Spleen (tissue), 11 donors: ENCODE measurements at regions not wholly inside any gene's neighbourhood (a gene's known extent, or its start where the extent isn't known, plus 50 kb on each side); places are given as distances from the start of the nearest gene placed in this dataset.

ENCODE experiments used
- DNase-seq: peaks from one replicate; pipeline ENCODE4 v3.0.0-alpha.2; 2020
- H3K27ac ChIP-seq, 8 donors: fragments of 200-600 bp; sonication (generic) in 7 of 8; 1 replicate in 4 of 8; 2 replicates in 4 of 8; pipeline versions ENCODE4 v1.5.0 to v1.8.0; 2016 to 2021; ENCODE audit warnings: inconsistent platforms in 4 of 8, mild to moderate bottlenecking in 4 of 8, moderate library complexity in 1 of 8
- H3K27me3 ChIP-seq, 7 donors: fragments of 200-600 bp; sonication (generic) in 6 of 7; replicated peaks in 1 of 7; 1 replicate in 4 of 7; 2 replicates in 3 of 7; pipeline versions ENCODE4 v1.5.0 to v1.8.0; 2016 to 2021; ENCODE audit warnings: inconsistent platforms in 3 of 7, mild to moderate bottlenecking in 1 of 7
- H3K36me3 ChIP-seq, 6 donors: fragments of 200-600 bp; sonication (generic) in 5 of 6; 1 replicate in 4 of 6; 2 replicates in 2 of 6; pipeline versions ENCODE4 v1.5.0 to v1.8.0; 2016 to 2021; ENCODE audit warnings: inconsistent platforms in 2 of 6
- H3K4me1 ChIP-seq, 6 donors: fragments of 200-600 bp; sonication (generic) in 5 of 6; 1 replicate in 3 of 6; 2 replicates in 3 of 6; pipeline versions ENCODE4 v1.5.0 to v1.8.0; 2016 to 2021; ENCODE audit warnings: inconsistent platforms in 3 of 6
- H3K4me3 ChIP-seq, 8 donors: fragments of 200-600 bp; sonication (generic) in 7 of 8; 1 replicate in 4 of 8; 2 replicates in 4 of 8; pipeline versions ENCODE4 v1.5.0 to v1.8.0; 2016 to 2021; ENCODE audit warnings: inconsistent platforms in 4 of 8, mild to moderate bottlenecking in 4 of 8, moderate library complexity in 2 of 8
- H3K9me3 ChIP-seq, 8 donors: fragments of 200-600 bp; sonication (generic) in 7 of 8; 1 replicate in 4 of 8; 2 replicates in 4 of 8; pipeline versions ENCODE4 v1.5.0 to v1.8.0; 2016 to 2021; ENCODE audit warnings: inconsistent platforms in 4 of 8
- POLR2A ChIP-seq, 3 donors: fragments of 450-650 bp; IDR thresholded peaks; one replicate each; pipeline ENCODE4 v1.5.1; 2017; ENCODE audit warnings: antibody characterized with exemption in 3 of 3, mild to moderate bottlenecking in 1 of 3
- POLR2AphosphoS5 ChIP-seq, 3 donors: sonication (generic); formaldehyde crosslinking; IDR thresholded peaks; one replicate each; pipeline ENCODE4 v1.5.1; 2017; ENCODE audit warnings: antibody characterized with exemption in 3 of 3
- WGBS, 5 donors: extraction: QIAGEN DNeasy Blood & Tissue Kit in 3 of 5; methylation state at CpG; one replicate each; pipeline versions ENCODE4 v1.1.5 to v1.1.7; 2013 to 2018; 5-methylcytosine and 5-hydroxymethylcytosine counted together
- intact Hi-C: fragments of 100-400 bp; cut with DNase I; formaldehyde crosslinking; loops from one replicate; pipeline ENCODE4 v1.15.0; 2023; ENCODE audit warnings: low total_unique reads
- TF ChIP-seq, protein P1 (sequence below), 11 experiments: fragments of 200-600 bp in 7 of 11; fragments of 450-650 bp in 4 of 11; sonication (generic) in 4 of 11; IDR thresholded peaks in 8 of 11; conservative IDR thresholded peaks in 3 of 11; 1 replicate in 7 of 11; 2 replicates in 4 of 11; pipeline versions ENCODE4 v1.4.0 to v1.8.0; 2016 to 2021; ENCODE audit warnings: antibody characterized with exemption in 11 of 11, inconsistent platforms in 4 of 11, mild to moderate bottlenecking in 1 of 11
- donor health status: healthy with polysubstance abuse.
- donor health status: DM: no; HTN: no; CAD: no; lungs with moderate emphysema.
- donor health status: DM: no; HTN: no; CAD: no.
- donor health status: Bipolar disorder and iron deficiency.
- donor health status: healthy.
- donor health status: DM: no; HTN: no; CAD: no.
- donor health status: DM: yes; HTN: yes; CAD: no.

DNA sequence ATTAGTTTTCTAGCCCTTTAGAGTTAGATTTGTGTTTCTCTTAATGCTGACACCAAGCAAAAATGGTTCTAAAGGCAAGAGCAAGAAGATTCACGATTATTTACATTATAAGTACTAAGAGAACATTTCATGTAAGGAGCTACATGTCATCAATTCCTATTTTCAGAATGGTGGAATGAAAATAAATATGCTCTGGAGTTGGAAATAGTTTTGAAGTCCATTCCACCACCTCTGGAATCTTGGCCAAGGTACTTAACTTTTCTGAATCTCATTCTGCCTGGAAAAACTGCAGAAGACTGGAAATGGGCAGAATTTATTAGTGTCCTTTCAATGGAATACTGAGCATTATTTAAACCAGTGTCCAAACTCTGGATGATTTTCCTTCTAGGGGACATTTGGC, 125.1 kb upstream of the RAB11FIP2 start:
- Histone ChIP-seq H3K4me3 (no peak overlapping the region), H3K4me1 (no peaks in the 10 kb centered on the region), H3K27me3 (peaks cover 0 to 5% (median 0%) of the 10 kb centered on the region in 7 donors), H3K9me3 (no peaks in the 10 kb centered on the region), H3K27ac (no peak overlapping the region), H3K36me3 (no peaks in the 10 kb centered on the region)
- WGBS, 5 donors, result 61 to 84% (median 76%) methylated on average over 1 of the region's 1 CpG
- no peak for TF ChIP-seq POLR2AphosphoS5 (IDR thresholded peaks at IDR 0.05)
- TF ChIP-seq, protein P1, sequence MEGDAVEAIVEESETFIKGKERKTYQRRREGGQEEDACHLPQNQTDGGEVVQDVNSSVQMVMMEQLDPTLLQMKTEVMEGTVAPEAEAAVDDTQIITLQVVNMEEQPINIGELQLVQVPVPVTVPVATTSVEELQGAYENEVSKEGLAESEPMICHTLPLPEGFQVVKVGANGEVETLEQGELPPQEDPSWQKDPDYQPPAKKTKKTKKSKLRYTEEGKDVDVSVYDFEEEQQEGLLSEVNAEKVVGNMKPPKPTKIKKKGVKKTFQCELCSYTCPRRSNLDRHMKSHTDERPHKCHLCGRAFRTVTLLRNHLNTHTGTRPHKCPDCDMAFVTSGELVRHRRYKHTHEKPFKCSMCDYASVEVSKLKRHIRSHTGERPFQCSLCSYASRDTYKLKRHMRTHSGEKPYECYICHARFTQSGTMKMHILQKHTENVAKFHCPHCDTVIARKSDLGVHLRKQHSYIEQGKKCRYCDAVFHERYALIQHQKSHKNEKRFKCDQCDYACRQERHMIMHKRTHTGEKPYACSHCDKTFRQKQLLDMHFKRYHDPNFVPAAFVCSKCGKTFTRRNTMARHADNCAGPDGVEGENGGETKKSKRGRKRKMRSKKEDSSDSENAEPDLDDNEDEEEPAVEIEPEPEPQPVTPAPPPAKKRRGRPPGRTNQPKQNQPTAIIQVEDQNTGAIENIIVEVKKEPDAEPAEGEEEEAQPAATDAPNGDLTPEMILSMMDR (IDR thresholded peaks at IDR 0.05 in 8 of 11, conservative IDR thresholded peaks at IDR 0.05 in 3 of 11), result no peak
- no peak for TF ChIP-seq POLR2A (IDR thresholded peaks at IDR 0.05)
- DNase-seq, result no peak
- intact Hi-C loops, result no loop called here

DNA sequence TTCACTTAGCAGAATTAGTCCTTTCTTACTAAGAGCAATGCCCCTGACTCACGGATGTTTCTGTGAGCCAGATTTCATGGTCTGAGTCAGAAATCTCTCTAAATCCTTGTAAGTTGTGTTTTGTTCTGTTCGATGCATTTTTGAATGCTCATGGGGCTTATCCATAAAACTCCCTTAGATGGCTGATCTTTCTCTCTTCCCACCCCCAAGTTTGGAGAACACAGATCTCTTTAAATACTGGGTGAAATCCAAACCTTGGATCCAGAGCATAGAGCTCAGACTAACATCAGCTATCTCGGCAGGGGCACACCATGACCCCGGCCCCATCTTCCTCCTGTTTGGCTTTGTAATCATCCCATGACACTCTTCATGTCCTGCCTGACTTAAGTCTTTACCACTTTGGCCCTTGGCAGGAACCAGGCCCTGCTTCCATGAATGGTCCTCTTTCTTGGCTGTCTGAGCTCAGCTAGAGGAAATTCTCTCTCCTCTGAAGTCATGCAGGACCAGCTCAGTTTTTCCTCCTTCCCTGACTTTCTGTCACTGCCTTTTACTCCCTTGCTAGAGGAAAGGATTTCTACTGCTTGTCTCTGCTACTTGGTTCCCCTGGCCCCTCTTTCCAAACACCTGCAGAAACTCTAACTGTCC, 120.4 kb upstream of the RAB11FIP2 start:
- H3K27me3 ChIP-seq, result peaks cover 0 to 5% (median 0%) of the 10 kb centered on the region in 7 donors
- DNase-seq, result no peak
- no peak overlapping the region for H3K27ac ChIP-seq
- H3K4me3 ChIP-seq, result no peak overlapping the region
- H3K4me1 ChIP-seq, result no peaks in the 10 kb centered on the region
- TF ChIP-seq POLR2A (IDR thresholded peaks at IDR 0.05) (no peak), POLR2AphosphoS5 (IDR thresholded peaks at IDR 0.05) (no peak)
- TF ChIP-seq, protein P1 (IDR thresholded peaks at IDR 0.05 in 8 of 11, conservative IDR thresholded peaks at IDR 0.05 in 3 of 11), result no peak
- intact Hi-C loops, result no loop called here
- H3K36me3 ChIP-seq, result no peaks in the 10 kb centered on the region
- no peaks in the 10 kb centered on the region for H3K9me3 ChIP-seq
- WGBS, 5 donors, result 70 to 86% (median 80%) methylated on average over 4 of the region's 4 CpGs

DNA sequence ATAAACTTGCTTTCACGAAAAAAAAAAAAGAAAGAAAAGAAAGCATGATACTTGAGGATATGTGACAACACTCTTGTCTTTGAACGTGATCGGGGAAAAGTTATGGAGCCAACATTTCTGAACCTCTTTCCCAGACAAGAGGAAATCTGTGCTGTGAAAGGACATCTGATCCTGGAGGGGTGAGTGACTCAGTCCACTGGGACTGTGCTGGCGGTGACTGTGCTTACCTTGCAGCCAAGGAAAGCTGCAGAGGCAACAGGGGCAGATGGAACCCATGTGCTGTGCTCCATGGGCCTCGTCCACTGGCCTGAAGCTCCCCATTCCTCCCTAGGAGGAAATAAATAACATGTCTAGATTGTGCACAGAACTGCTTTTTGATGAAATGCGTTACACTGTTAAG, 116.5 kb upstream of the RAB11FIP2 start:
- TF ChIP-seq, protein P1 (IDR thresholded peaks at IDR 0.05 in 8 of 11, conservative IDR thresholded peaks at IDR 0.05 in 3 of 11), result no peak
- TF ChIP-seq POLR2AphosphoS5 (IDR thresholded peaks at IDR 0.05), result no peak
- TF ChIP-seq POLR2A (IDR thresholded peaks at IDR 0.05), result no peak
- Histone ChIP-seq H3K4me3 (no peak overlapping the region), H3K27me3 (peaks cover 0 to 5% (median 0%) of the 10 kb centered on the region in 7 donors), H3K27ac (no peak overlapping the region), H3K36me3 (no peaks in the 10 kb centered on the region), H3K4me1 (no peaks in the 10 kb centered on the region), H3K9me3 (no peaks in the 10 kb centered on the region)
- WGBS, 5 donors, result 84 to 88% (median 87%) methylated on average over 6 of the region's 6 CpGs
- intact Hi-C loops, result no loop called here
- no peak for DNase-seq

DNA sequence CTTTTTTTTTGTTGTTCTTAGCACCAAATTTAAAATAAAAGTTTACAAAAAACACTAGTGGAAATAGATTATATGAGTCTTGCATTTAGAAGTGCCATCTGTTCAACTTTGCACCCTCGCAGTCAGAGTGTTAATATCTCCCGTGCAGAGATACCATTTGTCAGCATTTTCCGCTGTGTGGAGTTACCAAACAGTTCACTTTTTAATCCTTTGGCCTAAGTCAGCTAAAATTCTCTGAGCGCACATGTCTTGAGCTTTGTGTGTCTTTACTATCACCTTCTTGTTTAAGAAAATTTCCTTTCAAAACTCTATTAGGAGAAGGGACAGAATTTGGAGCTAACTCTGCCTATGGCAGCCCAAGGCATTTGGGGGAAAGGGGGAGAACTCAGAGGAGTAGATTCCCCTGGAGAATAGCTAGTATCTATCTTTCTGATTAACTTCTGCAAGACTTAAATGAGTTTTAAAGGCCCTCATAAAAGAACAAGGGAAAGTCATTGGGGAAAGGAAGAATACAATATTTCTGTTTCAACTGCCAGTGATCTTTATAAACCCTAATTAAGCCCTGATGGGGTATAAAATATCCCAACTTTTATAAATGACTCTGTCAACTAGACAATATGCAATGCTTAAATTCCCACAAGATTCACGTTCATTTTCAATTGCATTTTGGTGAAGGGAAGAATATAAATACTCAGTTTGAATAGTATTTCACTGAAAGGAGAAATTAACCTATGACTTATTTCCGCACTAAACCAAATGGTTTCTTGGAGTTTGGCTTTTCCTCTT, 114.9 kb upstream of the RAB11FIP2 start:
- intact Hi-C loops, result no loop called here
- H3K4me1 ChIP-seq, result no peaks in the 10 kb centered on the region
- TF ChIP-seq, protein P1 (IDR thresholded peaks at IDR 0.05 in 8 of 11, conservative IDR thresholded peaks at IDR 0.05 in 3 of 11), result no peak
- TF ChIP-seq POLR2AphosphoS5 (IDR thresholded peaks at IDR 0.05) (no peak), POLR2A (IDR thresholded peaks at IDR 0.05) (no peak)
- DNase-seq, result no peak
- no peak overlapping the region for H3K4me3 ChIP-seq
- no peaks in the 10 kb centered on the region for H3K36me3 ChIP-seq
- H3K27ac ChIP-seq, result no peak overlapping the region
- no peaks in the 10 kb centered on the region for H3K27me3 ChIP-seq
- 76 to 84% (median 81%) methylated on average over 6 of the region's 6 CpGs for WGBS, 5 donors
- peaks cover 0 to under 1% (median 0%) of the 10 kb centered on the region in 8 donors for H3K9me3 ChIP-seq
